ENCODE measurements at regions not wholly inside any gene's neighbourhood (a gene's known extent, or its start where the extent isn't known, plus 50 kb on each side); places are given as distances from the start of the nearest gene placed in this dataset.
"Not testable (repeated sequence)": the region's sequence is repeated elsewhere in the genome, so short reads cannot be mapped to it uniquely, and the experiment has no call there.

GRCh38 chr1:185478877-185479276, 161.8 kb upstream of the IVNS1ABP start:
- DNase-seq (ENCODE audit: low read depth in 4 of 4, low spot score in 2 of 4) = no peak

- no peak for DNase-seq (ENCODE audit: low read depth in 4 of 4, low spot score in 2 of 4)
These were observed 160.9 kb upstream of the IVNS1ABP start for GRCh38 chr1:185477638-185478580.

- DNase-seq (ENCODE audit: low read depth in 4 of 4, low spot score in 2 of 4) = no peak
These were observed 157.6 kb upstream of the IVNS1ABP start for GRCh38 chr1:185474440-185475149.

- DNase-seq (ENCODE audit: low read depth in 4 of 4, low spot score in 2 of 4) = no peak
These were observed 156.1 kb upstream of the IVNS1ABP start for GRCh38 chr1:185473186-185473585.

- no peak for DNase-seq (ENCODE audit: low read depth in 4 of 4, low spot score in 2 of 4)
These were observed 151.6 kb upstream of the IVNS1ABP start for GRCh38 chr1:185468626-185469025.

GRCh38 chr1:185467122-185467521, 150.1 kb upstream of the IVNS1ABP start:
- no peak for DNase-seq (ENCODE audit: low read depth in 4 of 4, low spot score in 2 of 4)

GRCh38 chr1:185464777-185465176, 147.7 kb upstream of the IVNS1ABP start:
- no peak for DNase-seq (ENCODE audit: low read depth in 4 of 4, low spot score in 2 of 4)

GRCh38 chr1:185463433-185463832, 146.4 kb upstream of the IVNS1ABP start:
- DNase-seq (ENCODE audit: low read depth in 4 of 4, low spot score in 2 of 4) = no peak

- DNase-seq (ENCODE audit: low read depth in 4 of 4, low spot score in 2 of 4) = no peak
These were observed 146.0 kb upstream of the IVNS1ABP start for GRCh38 chr1:185463011-185463410.

- DNase-seq (ENCODE audit: low read depth in 4 of 4, low spot score in 2 of 4) = not testable (repeated sequence)
These were observed 143.7 kb upstream of the IVNS1ABP start for GRCh38 chr1:185460723-185461122.

- no peak for DNase-seq (ENCODE audit: low read depth in 4 of 4, low spot score in 2 of 4)
These were observed 142.1 kb upstream of the IVNS1ABP start for GRCh38 chr1:185459141-185459540.

- no peak for DNase-seq (ENCODE audit: low read depth in 4 of 4, low spot score in 2 of 4)
These were observed 141.6 kb upstream of the IVNS1ABP start for GRCh38 chr1:185458670-185459069.

- no peak for DNase-seq (ENCODE audit: low read depth in 4 of 4, low spot score in 2 of 4)
These were observed 136.6 kb upstream of the IVNS1ABP start for GRCh38 chr1:185453496-185454192.

- DNase-seq (ENCODE audit: low read depth in 4 of 4, low spot score in 2 of 4) = no peak
These were observed 133.9 kb upstream of the IVNS1ABP start for GRCh38 chr1:185450917-185451316.

- DNase-seq (ENCODE audit: low read depth in 4 of 4, low spot score in 2 of 4) = no peak
These were observed 133.2 kb upstream of the IVNS1ABP start for GRCh38 chr1:185450060-185450788.

GRCh38 chr1:185449378-185450059, 132.5 kb upstream of the IVNS1ABP start:
- DNase-seq (ENCODE audit: low read depth in 4 of 4, low spot score in 2 of 4) = no peak

GRCh38 chr1:185448591-185449186, 131.6 kb upstream of the IVNS1ABP start:
- DNase-seq (ENCODE audit: low read depth in 4 of 4, low spot score in 2 of 4) = no peak

- no peak for DNase-seq (ENCODE audit: low read depth in 4 of 4, low spot score in 2 of 4)
These were observed 129.1 kb upstream of the IVNS1ABP start for GRCh38 chr1:185446131-185446530.

- no peak for DNase-seq (ENCODE audit: low read depth in 4 of 4, low spot score in 2 of 4)
These were observed 128.6 kb upstream of the IVNS1ABP start for GRCh38 chr1:185445594-185445993.

- no peak for DNase-seq (ENCODE audit: low read depth in 4 of 4, low spot score in 2 of 4)
These were observed 127.6 kb upstream of the IVNS1ABP start for GRCh38 chr1:185444676-185445075.
